ENCODE measurements at regions not wholly inside any gene's neighbourhood (a gene's known extent, or its start where the extent isn't known, plus 50 kb on each side); places are given as distances from the start of the nearest gene placed in this dataset.

GRCh38 chr1:76724816-76725215 is 142.5 kb upstream of the ST6GALNAC5 start:
- TF ChIP-seq CREB1 (IDR thresholded peaks at IDR 0.05; ENCODE audit: low read depth): no peak
- TF ChIP-seq, protein P1, sequence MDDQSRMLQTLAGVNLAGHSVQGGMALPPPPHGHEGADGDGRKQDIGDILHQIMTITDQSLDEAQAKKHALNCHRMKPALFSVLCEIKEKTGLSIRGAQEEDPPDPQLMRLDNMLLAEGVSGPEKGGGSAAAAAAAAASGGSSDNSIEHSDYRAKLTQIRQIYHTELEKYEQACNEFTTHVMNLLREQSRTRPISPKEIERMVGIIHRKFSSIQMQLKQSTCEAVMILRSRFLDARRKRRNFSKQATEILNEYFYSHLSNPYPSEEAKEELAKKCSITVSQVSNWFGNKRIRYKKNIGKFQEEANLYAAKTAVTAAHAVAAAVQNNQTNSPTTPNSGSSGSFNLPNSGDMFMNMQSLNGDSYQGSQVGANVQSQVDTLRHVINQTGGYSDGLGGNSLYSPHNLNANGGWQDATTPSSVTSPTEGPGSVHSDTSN (IDR thresholded peaks at IDR 0.05; ENCODE audit: insufficient replicate concordance, low read depth, low read length): no peak

Data from GM12878 (cell line).